HPDE6-E6E7 (cell line): ENCODE measurements at regions not wholly inside any gene's neighbourhood (a gene's known extent, or its start where the extent isn't known, plus 50 kb on each side); places are given as distances from the start of the nearest gene placed in this dataset.

ENCODE experiments used
- DNase-seq: peaks from one replicate; pipeline ENCODE4 v3.0.0; 2011; ENCODE audit warnings: missing footprints; ENCODE audit errors: extremely low spot score

GRCh38 chr2:55973673-55974072 is 50.1 kb upstream of the EFEMP1 start:
- DNase-seq, result no peak

GRCh38 chr2:55976681-55977080 is 53.1 kb upstream of the EFEMP1 start:
- DNase-seq, result no peak

GRCh38 chr2:55985406-55985805 is 61.8 kb upstream of the EFEMP1 start:
- DNase-seq, result no peak

GRCh38 chr2:55986001-55986400 is 62.4 kb upstream of the EFEMP1 start:
- DNase-seq, result no peak

GRCh38 chr2:55986700-55987440 is 63.3 kb upstream of the EFEMP1 start:
- DNase-seq, result no peak

GRCh38 chr2:55989405-55989804 is 65.8 kb upstream of the EFEMP1 start:
- no peak for DNase-seq

GRCh38 chr2:55992455-55992854 is 68.9 kb upstream of the EFEMP1 start:
- DNase-seq, result peak; percentile 32

GRCh38 chr2:55993685-55994084 is 70.1 kb upstream of the EFEMP1 start:
- DNase-seq, result no peak

- DNase-seq, result no peak
Observed at GRCh38 chr2:55995211-55995610, 71.6 kb upstream of the EFEMP1 start.

- DNase-seq, result no peak
Observed at GRCh38 chr2:55995902-55996301, 72.3 kb upstream of the EFEMP1 start.

GRCh38 chr2:55999231-55999630 is 75.6 kb upstream of the EFEMP1 start:
- DNase-seq, result no peak

GRCh38 chr2:55999790-56000189 is 76.2 kb upstream of the EFEMP1 start:
- DNase-seq, result no peak

GRCh38 chr2:56001947-56002346 is 78.4 kb upstream of the EFEMP1 start:
- DNase-seq, result no peak

GRCh38 chr2:56008661-56009431 is 85.3 kb upstream of the EFEMP1 start:
- DNase-seq, result no peak

- no peak for DNase-seq
Observed at GRCh38 chr2:56009758-56010458, 86.3 kb upstream of the EFEMP1 start.

- no peak for DNase-seq
Observed at GRCh38 chr2:56011624-56012023, 88.0 kb upstream of the EFEMP1 start.

- no peak for DNase-seq
Observed at GRCh38 chr2:56012221-56012765, 88.7 kb upstream of the EFEMP1 start.

GRCh38 chr2:56013475-56013874 is 89.9 kb upstream of the EFEMP1 start:
- no peak for DNase-seq

GRCh38 chr2:56014046-56014730 is 90.6 kb upstream of the EFEMP1 start:
- DNase-seq, result no peak

GRCh38 chr2:56015711-56016115 is 92.1 kb upstream of the EFEMP1 start:
- DNase-seq, result no peak

- no peak for DNase-seq
Observed at GRCh38 chr2:56017784-56018183, 94.2 kb upstream of the EFEMP1 start.

- no peak for DNase-seq
Observed at GRCh38 chr2:56018267-56018666, 94.7 kb upstream of the EFEMP1 start.
